ENCODE measurements at regions not wholly inside any gene's neighbourhood (a gene's known extent, or its start where the extent isn't known, plus 50 kb on each side); places are given as distances from the start of the nearest gene placed in this dataset.
"Not testable (repeated sequence)": the region's sequence is repeated elsewhere in the genome, so short reads cannot be mapped to it uniquely, and the experiment has no call there.

DNA sequence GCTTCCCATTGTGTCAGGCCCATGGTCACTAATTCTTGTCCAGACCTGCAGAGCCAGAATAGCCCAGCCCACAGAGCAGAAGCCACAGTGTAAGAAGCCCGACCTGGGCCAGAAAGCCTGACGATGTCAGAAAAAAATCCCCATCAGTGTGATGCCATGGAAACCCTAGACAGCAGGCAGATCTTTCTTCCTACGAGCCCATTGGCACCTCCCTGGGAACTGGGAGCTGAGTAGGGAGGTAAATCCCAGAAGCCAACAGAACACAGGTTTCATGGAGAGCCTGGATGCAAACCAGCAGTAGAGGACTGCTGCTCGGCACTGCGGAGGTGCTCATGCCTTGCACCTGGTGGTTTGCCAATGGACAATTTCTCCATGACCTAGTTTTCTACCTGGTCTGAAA, 82.2 kb upstream of the SLC22A16 start:
- DNase-seq = no peak

DNA sequence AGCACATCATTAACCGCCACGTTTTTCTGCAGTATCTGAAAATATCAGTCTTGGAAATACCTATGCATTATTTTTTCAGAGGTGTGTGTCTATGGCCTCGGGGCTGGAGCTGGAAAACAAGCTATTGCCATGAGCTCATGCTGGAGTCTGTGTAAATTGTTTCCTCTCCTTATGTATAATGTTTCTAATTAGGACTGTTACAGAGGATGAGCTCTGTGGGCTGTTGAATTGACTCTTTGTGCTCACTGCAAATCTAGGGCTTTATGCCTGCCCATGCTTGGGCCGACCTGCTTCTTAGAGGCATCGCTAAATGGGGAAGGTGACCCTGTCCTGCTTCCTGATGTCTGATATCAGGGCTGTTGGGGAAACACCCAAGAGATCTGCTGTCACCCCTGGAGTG, 80.8 kb upstream of the SLC22A16 start:
- DNase-seq = no peak

DNA sequence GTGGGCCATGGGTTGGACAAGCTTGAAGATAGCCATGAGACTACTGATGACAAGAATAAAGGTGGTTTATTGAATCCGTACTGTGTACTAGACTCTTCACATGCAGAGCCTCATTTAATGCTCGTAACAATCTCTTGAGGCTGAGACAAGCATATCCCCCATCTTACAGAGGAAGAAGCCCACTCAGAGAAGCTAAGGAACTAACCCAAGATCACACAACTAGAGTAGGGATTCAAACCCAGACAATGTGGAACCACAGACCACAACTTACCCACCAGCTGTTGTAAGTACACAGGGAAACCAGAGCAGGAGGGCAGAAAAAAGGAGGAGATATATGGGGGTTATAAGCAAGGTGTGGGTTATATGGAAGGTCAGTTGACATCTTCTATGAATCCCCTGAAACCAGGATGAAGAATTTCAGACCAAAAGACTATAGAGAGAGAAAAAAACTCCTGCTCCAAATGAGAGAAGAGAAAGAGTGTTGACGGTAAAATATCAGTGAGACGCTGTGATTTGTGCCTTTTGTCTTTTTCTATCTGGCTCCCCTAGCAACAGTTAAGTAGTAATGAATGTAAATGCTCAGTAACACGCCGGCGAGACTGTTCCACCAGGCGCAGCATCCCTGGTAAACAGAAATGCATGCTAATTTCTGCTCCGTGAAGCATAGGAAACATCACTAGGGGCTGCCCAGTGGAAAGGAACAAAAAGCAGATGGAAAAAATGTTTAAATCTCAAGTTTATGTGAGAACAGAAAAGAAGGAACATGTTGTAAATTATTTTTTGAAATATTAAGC, 80.1 kb upstream of the SLC22A16 start:
- DNase-seq = no peak

DNA sequence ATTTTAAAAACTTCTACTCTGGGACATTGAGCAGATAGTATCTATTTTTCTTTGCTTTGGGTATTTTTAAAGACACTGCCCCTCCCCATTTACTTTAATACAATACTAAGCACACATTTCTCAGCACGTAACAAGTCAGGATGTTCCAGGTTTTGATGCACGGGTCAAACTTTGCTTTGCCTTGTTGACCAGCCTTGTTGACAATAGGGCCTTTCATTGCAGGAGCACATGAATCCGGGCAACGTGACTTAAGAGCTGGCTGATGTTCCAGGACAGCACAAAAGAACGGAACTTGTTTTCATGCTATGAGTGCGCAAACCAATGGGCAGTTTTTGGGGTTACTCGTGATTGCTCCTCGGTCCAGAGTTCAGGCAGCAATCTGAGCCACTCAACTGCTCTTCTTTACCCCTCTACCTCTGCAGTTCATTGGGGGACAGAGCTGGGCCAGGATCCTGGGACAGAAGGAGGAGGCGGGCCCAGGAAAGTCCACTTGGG, 78.6 kb upstream of the SLC22A16 start:
- DNase-seq = no peak

DNA sequence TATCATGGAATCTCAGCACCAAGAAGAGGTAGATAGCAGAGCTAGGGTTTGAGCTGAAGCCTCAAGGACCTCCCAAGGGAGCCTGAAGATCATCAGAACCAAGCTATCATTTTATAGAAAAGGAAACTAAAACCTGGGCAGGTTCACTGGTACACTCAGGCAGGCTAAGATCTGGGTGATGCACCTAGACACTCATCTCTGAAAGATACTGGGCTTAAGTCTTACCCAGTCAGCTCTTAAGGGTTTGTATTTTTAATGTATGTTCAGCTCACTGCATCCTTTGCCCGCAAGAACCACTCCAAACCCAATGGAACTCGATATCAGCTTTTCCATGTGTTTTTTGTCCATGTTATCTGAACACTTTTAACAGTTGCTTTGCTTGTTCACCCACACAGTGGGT, 78.0 kb upstream of the SLC22A16 start:
- DNase-seq = no peak

DNA sequence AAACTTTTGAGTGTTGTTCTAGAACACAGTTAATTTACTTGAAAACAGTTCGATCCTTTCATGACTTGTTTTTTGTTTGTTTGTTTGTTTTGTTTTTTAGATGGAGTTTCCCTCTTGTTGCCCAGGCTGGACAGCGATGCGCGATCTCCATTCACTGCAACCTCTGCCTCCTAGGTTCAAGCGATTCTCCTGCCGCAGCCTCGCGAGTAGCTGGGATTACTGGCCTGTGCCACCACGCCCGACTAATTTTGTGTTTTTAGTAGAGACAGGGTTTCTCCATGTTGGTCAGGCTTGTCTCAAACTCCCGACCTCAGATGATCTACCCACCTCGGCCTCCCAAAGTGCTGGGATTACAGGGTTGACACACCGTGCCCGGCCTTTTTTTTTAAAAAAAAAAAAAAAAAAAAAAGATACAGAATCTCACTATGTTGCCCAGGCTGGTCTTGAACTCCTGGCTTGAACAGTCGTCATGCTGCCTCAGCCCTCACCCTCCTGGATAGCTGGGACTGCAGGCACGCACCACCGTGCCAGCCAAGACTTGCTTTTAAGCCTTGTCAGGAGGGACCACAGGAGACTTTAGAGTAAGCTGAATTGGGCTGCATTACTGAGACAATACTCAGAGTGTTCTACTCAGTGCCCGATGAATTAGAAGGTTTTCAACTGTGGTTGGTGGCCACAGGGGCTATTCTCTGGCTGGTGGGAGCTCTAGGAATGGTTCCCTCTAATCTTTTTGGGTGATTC, 76.7 kb upstream of the SLC22A16 start:
- DNase-seq = no peak

DNA sequence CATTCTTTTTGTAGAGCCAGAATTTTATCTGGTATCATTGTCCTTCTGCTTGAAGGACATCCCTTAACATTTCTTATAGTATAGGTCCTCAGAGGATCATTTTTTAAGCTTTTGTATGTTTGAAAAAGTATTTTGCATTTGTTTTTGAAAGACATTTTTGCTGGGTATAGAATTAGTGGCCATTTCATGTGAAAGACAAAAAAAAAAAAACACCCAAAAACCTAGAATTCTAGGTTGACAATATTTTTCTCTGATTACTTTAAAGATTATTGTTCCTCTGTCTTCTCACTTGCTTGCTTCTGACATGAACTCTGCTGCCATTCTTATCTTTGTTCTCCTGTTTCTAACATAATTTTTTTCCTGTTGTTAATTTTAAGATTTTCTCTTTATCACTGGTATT, 75.7 kb upstream of the SLC22A16 start:
- no peak for DNase-seq

DNA sequence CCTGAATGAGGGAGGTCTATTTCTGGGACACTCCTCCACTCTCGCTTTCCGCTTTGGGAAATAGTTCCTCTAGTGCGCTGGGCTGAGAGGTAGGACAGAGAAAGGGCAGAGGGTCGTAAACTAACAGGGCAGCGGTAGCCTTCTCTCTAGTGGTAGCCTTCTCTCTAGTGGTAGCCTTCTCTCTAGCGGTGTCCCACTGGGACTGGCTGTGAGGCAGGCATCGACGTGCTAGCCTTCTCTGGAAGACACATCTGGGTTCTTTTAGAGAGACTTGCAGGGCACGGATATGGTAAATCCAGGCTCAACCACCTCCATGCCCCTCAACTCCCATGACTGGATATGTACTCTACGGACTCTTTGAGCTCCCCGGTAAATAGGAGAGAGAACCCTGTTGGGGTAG, 74.7 kb upstream of the SLC22A16 start:
- no peak for DNase-seq

DNA sequence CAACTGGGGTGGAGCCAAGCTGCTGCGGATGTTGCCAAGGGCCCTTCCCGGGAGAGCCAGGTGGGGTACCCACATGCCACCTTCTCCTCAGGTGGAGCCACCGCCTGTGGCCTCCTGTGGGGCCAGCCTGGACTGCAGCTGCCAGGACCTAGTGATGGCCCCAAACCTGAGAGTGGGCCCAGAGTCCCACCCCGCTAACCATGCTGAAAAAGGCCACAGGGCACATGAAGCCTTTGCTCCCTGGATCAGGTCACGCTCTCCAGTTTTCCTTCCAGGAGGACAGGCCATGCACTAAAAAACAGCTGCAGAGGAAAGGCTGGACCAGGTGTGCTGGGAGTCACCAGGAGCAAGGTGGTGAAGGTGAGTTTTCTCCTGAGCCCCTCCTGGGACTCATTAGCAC, 73.9 kb upstream of the SLC22A16 start:
- no peak for DNase-seq

DNA sequence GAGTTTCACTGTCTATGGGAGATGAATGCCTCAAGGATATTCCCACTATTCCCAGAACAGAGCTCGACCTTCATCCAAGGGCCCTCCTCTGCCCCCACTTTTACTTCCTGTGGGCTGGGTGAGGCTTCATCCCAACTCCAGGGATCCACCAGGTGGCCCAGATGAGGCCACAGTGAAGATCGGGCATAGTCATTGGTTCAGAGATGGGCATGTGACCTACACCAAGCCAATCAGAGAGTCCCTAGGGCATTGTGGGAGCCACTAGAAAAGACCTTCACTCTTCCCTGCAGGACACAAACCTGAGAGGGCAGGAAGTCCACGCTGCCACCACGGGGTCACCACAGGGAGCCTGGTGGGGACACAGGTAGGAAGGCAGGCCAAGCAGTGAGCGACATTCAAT, 72.9 kb upstream of the SLC22A16 start:
- no peak for DNase-seq

DNA sequence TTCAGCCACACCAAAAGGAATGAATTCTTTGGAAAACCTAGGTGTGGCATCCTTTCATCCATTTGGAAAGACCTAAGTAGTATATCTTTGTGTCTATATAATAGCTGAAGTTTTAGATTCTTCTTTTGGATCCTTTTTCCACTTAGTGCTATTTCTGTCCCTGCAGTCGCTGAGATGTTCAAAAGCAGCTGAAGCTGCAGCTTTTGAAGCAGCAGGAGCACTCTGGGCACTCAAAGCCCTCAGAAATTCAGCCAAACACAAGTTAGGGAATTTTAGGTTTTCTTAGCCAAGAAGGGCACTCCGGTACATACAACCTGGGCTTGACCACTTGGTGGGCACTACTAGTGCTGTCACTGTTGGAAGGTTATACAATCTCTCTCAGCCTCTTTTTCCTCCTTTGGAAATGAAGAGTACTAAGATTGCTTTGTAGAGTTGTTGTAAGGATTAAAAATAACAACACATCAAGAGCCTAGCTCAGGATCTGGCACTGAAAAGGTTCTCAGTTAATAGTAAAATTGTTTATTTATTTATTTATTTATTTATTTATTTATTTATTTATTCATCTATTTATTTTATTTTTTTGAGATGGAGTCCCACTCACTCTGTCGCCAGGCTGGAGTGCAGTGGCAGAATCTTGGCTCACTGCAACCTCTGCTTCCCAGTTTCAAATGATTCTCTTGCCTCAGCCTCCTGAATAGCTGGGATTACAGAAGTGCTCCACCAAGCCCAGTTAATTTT, 71.9 kb upstream of the SLC22A16 start:
- DNase-seq = no peak

DNA sequence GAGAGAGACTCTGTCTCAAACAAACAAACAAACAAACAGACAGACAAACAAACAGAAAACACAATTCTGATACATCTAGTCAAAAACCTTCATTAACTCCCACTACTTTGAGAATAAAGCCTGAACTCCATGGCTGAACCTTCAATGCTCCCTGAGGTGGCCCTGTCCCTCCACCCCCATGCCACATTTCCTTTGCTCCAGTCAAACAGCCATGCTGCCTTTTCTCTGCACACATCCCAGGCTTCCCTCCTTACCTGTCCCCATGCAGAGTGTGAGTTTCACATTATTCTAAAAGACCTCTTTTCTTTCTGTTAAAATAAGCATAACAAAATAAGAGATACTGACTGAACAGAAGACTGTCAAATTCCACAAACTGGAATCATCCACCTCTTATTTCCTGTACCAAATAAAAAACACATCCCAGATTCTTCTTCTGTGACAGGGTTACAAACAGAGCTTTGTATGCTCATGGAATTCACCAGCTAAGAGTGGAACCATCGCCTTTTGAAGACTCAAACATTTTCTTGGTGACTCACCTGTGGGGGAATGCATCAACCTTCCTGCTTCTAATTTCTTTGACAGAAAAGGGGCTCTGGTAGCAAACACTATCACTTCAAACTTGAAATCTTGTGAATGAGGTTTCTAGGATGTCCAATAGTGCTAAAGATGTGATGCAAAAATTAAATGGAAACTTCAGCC, 71.0 kb upstream of the SLC22A16 start:
- DNase-seq = no peak

DNA sequence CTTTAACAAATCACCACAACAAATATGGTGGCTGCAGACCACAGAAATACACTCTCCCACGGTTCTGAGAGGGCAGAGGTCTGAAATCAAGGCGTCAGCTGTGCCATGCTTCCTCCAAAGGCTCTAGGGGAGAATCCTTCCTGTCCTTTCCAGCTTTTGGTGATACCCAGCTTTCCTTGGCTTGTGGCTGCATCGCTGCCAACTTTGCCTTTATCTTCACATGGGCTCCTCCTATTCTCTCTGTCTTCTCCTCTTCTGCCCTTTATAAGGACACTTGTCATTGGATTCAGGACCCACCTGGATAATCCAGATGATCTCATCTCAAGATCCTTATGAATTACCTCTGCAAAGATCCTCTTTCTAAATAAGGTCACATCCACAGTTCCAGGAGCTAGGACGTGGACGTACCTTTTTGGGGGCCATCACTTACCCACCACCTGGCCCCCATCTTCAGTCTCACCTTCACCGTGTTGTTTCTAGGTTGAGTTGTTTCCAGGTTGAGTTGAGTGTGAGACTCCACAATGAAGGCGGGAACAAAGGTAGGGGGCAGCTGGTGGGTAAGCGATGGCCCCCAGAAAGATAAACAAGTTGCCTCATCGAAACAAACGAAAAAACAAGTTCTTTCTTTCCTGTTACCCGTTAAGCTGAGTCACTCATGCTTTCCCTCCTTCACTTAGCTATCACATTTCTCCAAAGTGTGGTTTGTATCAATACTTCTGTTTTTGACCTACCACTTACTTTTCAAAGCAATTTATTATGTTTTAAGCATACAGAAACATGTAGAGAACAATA, 68.9 kb upstream of the SLC22A16 start:
- no peak for DNase-seq

DNA sequence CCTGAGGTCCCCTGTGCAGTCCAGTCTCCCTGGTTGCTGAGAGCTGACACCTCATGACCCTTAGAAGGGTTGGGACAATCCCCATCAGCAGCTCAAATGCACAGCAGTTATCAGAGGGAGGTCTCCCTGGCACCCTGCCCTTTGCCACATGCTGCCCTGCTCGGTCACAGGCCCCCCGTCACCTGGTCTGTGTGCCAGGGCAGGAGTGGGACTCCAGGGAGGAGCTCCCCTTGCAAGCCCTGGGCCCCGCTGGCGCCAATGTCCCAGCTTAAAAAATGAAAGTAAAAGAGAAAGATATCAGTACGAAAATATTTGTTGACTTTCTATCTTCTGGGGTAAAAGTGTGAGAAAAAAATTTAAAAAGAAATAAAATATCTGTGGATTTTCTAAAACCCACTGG, 68.1 kb upstream of the SLC22A16 start:
- no peak for DNase-seq

DNA sequence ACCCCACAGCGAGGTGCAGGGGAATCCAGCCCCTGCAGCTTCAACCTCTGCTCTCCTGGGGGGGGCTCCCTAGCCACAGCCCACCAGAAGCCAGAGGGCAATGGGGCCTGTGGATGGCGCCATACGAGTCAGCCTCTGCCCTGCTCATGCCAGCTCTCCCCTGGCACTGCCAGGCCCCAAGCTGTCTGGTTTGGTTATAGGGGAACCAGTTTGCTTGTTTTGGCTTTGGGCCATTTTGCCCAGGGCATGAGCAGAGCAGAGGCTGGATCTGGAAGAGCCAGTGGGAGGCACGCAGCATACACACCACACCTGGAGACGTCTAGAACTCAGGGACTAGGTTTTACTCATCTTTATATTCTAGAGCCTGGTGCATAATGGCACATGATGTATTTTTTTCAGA, 66.7 kb upstream of the SLC22A16 start:
- DNase-seq = no peak

DNA sequence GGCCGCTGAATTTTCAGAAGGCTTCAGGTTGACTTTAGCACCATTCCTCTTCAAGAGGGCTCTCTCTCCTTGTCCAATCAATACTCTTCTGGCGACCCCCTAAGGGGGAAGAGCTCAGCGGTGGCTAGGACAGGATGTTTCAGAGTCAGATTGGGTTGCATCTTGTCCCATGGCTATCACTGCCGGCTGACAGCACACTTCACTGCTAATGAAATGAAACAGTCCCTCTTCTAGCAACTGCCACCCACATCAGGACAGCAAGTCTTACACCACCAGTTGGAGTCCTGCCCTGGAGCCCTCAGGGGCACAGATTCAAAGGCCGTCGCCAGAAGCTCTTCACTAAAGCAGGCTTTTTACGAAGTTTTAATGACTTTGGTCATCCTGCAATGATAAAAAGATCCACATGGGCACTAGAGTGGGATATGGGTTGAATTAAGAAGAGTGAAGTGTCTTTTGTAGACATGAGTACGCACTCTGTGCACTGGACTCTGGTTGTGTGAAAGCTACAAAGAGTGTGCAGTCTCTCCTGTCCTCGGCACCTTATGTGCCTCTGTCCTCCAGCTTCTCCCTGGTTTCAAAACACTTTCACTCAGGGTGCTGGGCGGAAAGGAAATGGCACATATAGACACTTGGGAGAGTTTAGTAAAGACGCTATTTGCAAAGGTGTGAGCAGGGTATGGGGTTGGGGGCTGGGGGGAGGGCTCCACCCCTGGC, 66.1 kb upstream of the SLC22A16 start:
- no peak for DNase-seq

DNA sequence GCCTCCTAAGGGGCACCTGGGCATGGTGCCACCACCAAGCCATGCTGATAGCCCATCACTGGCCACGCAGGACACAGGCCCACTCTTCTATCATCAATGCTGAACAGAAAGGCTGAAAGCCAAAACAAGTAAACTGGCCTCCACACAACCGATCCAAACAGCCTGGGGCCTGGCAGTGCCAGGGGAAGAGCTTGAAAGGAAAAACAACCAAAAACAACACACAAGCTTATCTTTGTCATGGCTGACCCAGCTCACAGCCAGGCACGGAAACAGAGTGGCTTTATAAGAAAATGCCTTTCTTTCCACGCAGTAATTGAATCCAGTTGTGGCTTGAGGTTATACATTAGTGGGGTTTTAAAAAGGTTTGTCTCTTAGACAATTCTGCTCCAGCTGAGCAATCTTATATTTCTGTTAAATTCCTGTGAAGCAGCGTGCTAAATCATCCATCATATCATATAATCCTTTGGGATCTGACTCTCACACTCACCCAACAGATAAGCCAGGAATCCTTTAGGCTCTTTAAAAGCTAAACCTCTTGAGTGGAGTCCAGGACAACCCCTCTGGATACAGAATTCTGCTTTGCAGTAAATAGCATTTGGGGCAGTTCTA, 65.4 kb upstream of the SLC22A16 start:
- no peak for DNase-seq

DNA sequence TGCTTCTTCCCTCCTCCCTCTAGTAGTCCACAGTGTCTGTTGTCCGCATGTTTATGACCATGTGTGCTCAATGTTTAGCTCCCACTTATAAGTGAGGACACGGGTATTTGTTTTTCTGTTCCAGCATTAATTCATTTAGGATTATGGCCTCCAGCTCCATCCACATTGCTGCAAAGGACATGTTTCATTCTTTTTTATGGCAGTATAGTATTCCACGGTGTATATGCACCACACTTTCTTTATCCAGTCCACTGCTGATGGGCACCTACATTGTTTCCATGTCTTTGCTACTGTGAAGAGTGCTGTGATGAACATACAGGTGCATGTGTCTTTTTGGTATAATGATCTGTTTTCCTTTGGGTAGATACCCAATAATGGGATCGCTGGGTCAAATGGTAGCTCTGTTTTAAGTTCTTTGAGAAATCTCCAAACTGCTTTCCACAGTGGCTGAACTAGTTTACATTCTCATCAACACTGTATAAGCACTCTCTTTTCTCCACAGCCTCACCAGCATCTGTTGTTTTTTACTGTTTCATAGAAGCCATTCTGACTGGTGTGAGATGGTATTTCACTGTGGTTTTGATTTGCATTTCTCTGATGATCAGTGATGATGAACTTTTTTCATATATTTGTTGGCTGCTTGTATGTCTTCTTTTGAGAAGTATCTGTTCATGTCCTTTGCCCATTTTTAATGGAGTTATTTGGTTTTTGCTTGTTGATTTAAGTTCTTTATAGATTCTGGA, 63.0 kb upstream of the SLC22A16 start:
- DNase-seq = not testable (repeated sequence)

DNA sequence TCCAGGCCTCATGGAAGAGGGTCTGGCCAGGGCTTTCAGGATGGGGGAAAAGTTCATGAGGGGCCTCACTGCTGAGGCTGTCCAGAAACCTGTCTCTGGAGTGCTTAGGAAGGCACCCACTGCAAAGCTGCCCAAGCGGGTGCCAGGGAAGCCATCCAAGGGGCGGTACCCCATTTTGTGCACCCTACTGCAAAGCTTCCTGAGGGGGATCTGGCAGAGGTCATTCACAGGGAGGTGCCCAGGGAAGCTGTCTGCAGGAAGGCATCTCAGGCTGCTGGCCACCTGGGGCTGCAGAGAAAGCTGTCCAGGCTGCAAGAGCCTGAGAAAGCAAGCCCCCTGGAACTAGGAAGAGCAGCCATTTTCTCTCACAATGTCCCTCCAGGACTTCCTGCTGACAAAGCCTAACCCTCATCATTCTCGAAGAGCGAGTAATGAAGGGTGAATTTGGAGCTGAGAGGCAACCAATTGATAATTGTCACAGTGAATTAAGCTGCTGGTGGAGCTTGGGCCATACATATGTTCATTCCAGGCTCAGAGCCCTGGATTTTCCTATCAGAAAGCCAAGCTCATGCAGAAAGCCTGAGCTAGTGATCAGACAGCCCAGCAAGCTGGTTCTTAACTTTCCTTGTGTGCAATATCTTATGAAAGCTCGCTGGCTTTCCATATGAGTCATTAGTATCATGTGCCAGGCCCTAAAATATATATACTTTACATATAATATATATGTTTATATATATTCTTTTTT, 62.2 kb upstream of the SLC22A16 start:
- DNase-seq = no peak

All from NCI-H2107 (cell line).